Dendritic cell treated with granulocyte-macrophage colony-stimulating factor and Interleukin-4, amounts not matched to agents 40 ng/mL and 50 ng/mL, for 4 days (primary cell): ENCODE measurements at regions not wholly inside any gene's neighbourhood (a gene's known extent, or its start where the extent isn't known, plus 50 kb on each side); places are given as distances from the start of the nearest gene placed in this dataset.

Experiments
- H3K27ac Mint-ChIP-seq: one replicate; pipeline ENCODE4 v1.8.0; 2022; ENCODE audit warnings: mild to moderate bottlenecking, mixed read lengths
- H3K27me3 Mint-ChIP-seq: one replicate; pipeline ENCODE4 v1.8.0; 2022; ENCODE audit warnings: mild to moderate bottlenecking, mixed read lengths
- H3K36me3 Mint-ChIP-seq: one replicate; pipeline ENCODE4 v1.8.0; 2022; ENCODE audit warnings: low read depth, mixed read lengths
- H3K4me1 Mint-ChIP-seq: one replicate; pipeline ENCODE4 v1.8.0; 2022; ENCODE audit warnings: low read depth, mixed read lengths
- H3K4me3 Mint-ChIP-seq: one replicate; pipeline ENCODE4 v1.8.0; 2022; ENCODE audit warnings: mild to moderate bottlenecking, moderate library complexity, mixed read lengths
- H3K9me3 Mint-ChIP-seq: one replicate; pipeline ENCODE4 v1.8.0; 2022; ENCODE audit warnings: mixed read lengths
- intact Hi-C: fragments of 100-400 bp; cut with micrococcal nuclease; formaldehyde crosslinking; loops from one replicate; pipeline ENCODE4 v1.15.0; 2022

GRCh38 chr16:66128371-66128770 is 238.1 kb upstream of the CDH5 start:
- H3K27me3 Mint-ChIP-seq = peaks cover 45% of the 10 kb centered on the region
- H3K9me3 Mint-ChIP-seq = no peaks in the 10 kb centered on the region
- intact Hi-C loops = no loop called here

GRCh38 chr16:66127459-66128370 is 238.8 kb upstream of the CDH5 start:
- Mint-ChIP-seq H3K36me3 (no peaks in the 10 kb centered on the region), H3K27ac (no peak overlapping the region), H3K27me3 (peaks cover 45% of the 10 kb centered on the region), H3K4me1 (peaks cover 6% of the 10 kb centered on the region), H3K9me3 (no peaks in the 10 kb centered on the region), H3K4me3 (no peak overlapping the region)
- intact Hi-C loops = no loop called here

More at GRCh38 chr16:66128371-66128770, 238.1 kb upstream of the CDH5 start:
- Mint-ChIP-seq H3K4me3 (no peak overlapping the region), H3K36me3 (no peaks in the 10 kb centered on the region), H3K27ac (no peak overlapping the region), H3K4me1 (peaks cover 6% of the 10 kb centered on the region)

- H3K9me3 Mint-ChIP-seq = no peaks in the 10 kb centered on the region
- no peaks in the 10 kb centered on the region for H3K4me1 Mint-ChIP-seq
- H3K36me3 Mint-ChIP-seq = no peaks in the 10 kb centered on the region
- intact Hi-C loops = no loop called here
- H3K27ac Mint-ChIP-seq = no peak overlapping the region
- peaks cover 19% of the 10 kb centered on the region for H3K27me3 Mint-ChIP-seq
- H3K4me3 Mint-ChIP-seq = no peak overlapping the region
These were observed 245.0 kb upstream of the CDH5 start for GRCh38 chr16:66121466-66121865.

DNA sequence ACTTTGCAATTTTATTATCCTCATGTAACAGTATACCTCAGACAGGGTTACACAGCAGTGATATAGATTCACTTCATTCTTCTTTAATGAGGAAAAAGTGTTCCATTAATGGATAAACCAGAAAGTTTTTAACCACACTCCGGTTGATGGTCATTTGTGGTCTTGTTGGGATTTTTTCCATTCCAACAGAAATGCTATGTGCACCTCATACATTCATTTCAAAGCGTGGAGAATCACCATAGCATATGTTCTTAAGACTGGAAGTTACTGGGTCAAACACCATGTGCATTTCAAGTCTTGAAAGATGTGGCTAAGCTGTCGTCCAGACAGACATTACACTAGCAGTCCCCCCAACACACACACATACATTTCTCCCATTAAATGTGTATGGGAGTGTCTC is 245.8 kb upstream of the CDH5 start:
- H3K4me1 Mint-ChIP-seq = no peaks in the 10 kb centered on the region
- no peak overlapping the region for H3K4me3 Mint-ChIP-seq
- H3K9me3 Mint-ChIP-seq = no peaks in the 10 kb centered on the region
- peaks cover 16% of the 10 kb centered on the region for H3K27me3 Mint-ChIP-seq
- H3K27ac Mint-ChIP-seq = no peak overlapping the region
- H3K36me3 Mint-ChIP-seq = no peaks in the 10 kb centered on the region
- intact Hi-C loops = no loop called here

- Mint-ChIP-seq H3K36me3 (no peaks in the 10 kb centered on the region), H3K4me1 (no peaks in the 10 kb centered on the region), H3K4me3 (no peak overlapping the region), H3K27me3 (peaks cover 16% of the 10 kb centered on the region), H3K27ac (no peak overlapping the region), H3K9me3 (no peaks in the 10 kb centered on the region)
- intact Hi-C loops = no loop called here
These were observed 250.1 kb upstream of the CDH5 start for GRCh38 chr16:66116163-66117002.

DNA sequence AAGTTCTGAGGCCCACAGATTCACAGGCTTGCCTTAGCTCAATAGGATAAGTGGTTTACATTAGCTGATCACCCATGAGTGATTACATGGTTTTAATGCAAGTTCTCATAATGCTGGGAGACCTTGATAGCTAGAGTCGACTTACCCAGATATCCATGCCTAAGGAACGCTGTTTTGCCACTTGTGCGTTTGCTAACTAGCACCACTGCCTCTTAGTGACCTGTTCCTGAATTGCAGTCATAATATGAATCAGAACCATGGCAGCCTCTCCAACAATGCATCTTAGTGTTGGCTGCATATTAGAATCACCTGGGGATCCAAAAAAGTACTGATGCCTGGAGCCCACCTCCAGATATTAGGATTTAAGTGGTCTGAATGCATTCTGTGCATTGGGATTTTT is 251.1 kb upstream of the CDH5 start:
- Mint-ChIP-seq H3K27me3 (peaks cover 16% of the 10 kb centered on the region), H3K4me3 (no peak overlapping the region), H3K4me1 (no peaks in the 10 kb centered on the region), H3K9me3 (no peaks in the 10 kb centered on the region), H3K27ac (no peak overlapping the region), H3K36me3 (no peaks in the 10 kb centered on the region)
- intact Hi-C loops = no loop called here

- no peak overlapping the region for H3K4me3 Mint-ChIP-seq
- H3K27me3 Mint-ChIP-seq = peaks cover 11% of the 10 kb centered on the region
- H3K4me1 Mint-ChIP-seq = no peaks in the 10 kb centered on the region
- intact Hi-C loops = no loop called here
- no peaks in the 10 kb centered on the region for H3K36me3 Mint-ChIP-seq
- no peak overlapping the region for H3K27ac Mint-ChIP-seq
- no peaks in the 10 kb centered on the region for H3K9me3 Mint-ChIP-seq
These were observed 253.3 kb upstream of the CDH5 start for GRCh38 chr16:66113223-66113622.

- Mint-ChIP-seq H3K9me3 (no peaks in the 10 kb centered on the region), H3K27ac (no peak overlapping the region), H3K36me3 (no peaks in the 10 kb centered on the region), H3K4me3 (no peak overlapping the region), H3K27me3 (peaks cover 9% of the 10 kb centered on the region), H3K4me1 (no peaks in the 10 kb centered on the region)
- intact Hi-C loops = no loop called here
These were observed 256.8 kb upstream of the CDH5 start for GRCh38 chr16:66109677-66110076.

- Mint-ChIP-seq H3K27ac (no peak overlapping the region), H3K4me1 (no peaks in the 10 kb centered on the region), H3K27me3 (no peaks in the 10 kb centered on the region), H3K36me3 (no peaks in the 10 kb centered on the region), H3K4me3 (no peak overlapping the region), H3K9me3 (no peaks in the 10 kb centered on the region)
- intact Hi-C loops = no loop called here
These were observed 258.8 kb upstream of the CDH5 start for GRCh38 chr16:66107661-66108060.

GRCh38 chr16:66103211-66103610 is 263.3 kb upstream of the CDH5 start:
- Mint-ChIP-seq H3K27ac (no peak overlapping the region), H3K36me3 (no peaks in the 10 kb centered on the region), H3K4me1 (no peaks in the 10 kb centered on the region), H3K4me3 (no peak overlapping the region), H3K27me3 (no peaks in the 10 kb centered on the region), H3K9me3 (no peaks in the 10 kb centered on the region)
- intact Hi-C loops = no loop called here

- Mint-ChIP-seq H3K36me3 (no peaks in the 10 kb centered on the region), H3K27ac (no peak overlapping the region)
These were observed 267.2 kb upstream of the CDH5 start for GRCh38 chr16:66099306-66099705.

DNA sequence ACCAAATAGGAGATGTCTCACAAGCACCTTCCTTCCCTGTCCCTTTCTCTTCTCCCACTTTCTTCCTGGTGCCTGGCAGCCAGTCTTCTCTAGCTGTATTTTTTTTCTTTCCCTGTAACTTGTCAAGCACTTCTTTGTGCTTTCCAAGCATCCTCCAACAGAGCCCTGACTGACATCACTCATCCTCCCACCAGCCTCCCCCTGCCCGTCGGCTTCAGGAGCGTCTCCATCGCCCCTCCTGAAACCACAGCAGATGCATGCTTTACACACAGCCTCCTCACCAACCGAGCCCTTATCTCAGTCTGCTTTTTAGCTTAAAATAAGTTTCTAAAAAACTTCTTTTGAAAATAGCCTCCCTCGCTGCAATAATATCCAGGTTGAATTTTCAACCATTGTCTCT is 268.7 kb upstream of the CDH5 start:
- intact Hi-C loops = no loop called here

More at GRCh38 chr16:66099306-66099705, 267.2 kb upstream of the CDH5 start:
- Mint-ChIP-seq H3K4me3 (no peak overlapping the region), H3K9me3 (no peaks in the 10 kb centered on the region), H3K27me3 (peaks cover 4% of the 10 kb centered on the region), H3K4me1 (no peaks in the 10 kb centered on the region)
- intact Hi-C loops = no loop called here

GRCh38 chr16:66095676-66096075 is 270.8 kb upstream of the CDH5 start:
- H3K36me3 Mint-ChIP-seq = no peaks in the 10 kb centered on the region
- no peaks in the 10 kb centered on the region for H3K4me1 Mint-ChIP-seq
- H3K4me3 Mint-ChIP-seq = no peak overlapping the region
- no peak overlapping the region for H3K27ac Mint-ChIP-seq
- intact Hi-C loops = no loop called here
- peaks cover 4% of the 10 kb centered on the region for H3K27me3 Mint-ChIP-seq
- H3K9me3 Mint-ChIP-seq = no peaks in the 10 kb centered on the region

More for the DNA sequence above, 268.7 kb upstream of the CDH5 start:
- H3K4me1 Mint-ChIP-seq = no peaks in the 10 kb centered on the region
- no peaks in the 10 kb centered on the region for H3K9me3 Mint-ChIP-seq
- H3K36me3 Mint-ChIP-seq = no peaks in the 10 kb centered on the region
- peaks cover 4% of the 10 kb centered on the region for H3K27me3 Mint-ChIP-seq
- no peak overlapping the region for H3K27ac Mint-ChIP-seq
- H3K4me3 Mint-ChIP-seq = no peak overlapping the region

DNA sequence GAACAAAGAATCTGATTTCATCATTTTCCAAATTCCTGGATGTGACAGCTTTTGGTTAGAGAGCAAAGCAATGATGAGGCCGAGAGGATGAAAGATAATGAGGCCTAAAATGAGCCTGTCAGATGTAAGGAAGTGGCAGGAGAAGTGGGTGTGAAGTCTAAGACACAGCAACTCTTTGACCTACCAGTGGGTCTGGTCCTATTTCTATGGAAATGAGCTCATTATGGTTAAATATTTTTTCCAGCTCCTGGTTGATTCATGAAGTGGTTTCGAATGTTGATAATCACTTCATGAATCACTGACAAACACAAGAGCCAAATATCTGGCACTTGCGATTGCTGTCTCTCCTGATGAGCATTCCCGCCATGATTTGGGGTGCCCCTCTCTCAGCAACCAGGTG is 273.3 kb upstream of the CDH5 start:
- Mint-ChIP-seq H3K36me3 (no peaks in the 10 kb centered on the region), H3K4me3 (no peak overlapping the region), H3K4me1 (no peaks in the 10 kb centered on the region), H3K9me3 (no peaks in the 10 kb centered on the region), H3K27ac (no peak overlapping the region), H3K27me3 (peaks cover 7% of the 10 kb centered on the region)
- intact Hi-C loops = no loop called here
